HEK293T (cell line): ENCODE measurements at regions not wholly inside any gene's neighbourhood (a gene's known extent, or its start where the extent isn't known, plus 50 kb on each side); places are given as distances from the start of the nearest gene placed in this dataset.

Experiments used
- FOXA1 ChIP-seq: fragments of 450-650 bp; IDR thresholded peaks from 2 replicates; pipeline ENCODE4 v1.6.1; 2016; ENCODE audit warnings: mild to moderate bottlenecking
- FOXM1 ChIP-seq: fragments of 450-650 bp; IDR thresholded peaks from 2 replicates; pipeline ENCODE4 v1.6.1; 2017; ENCODE audit warnings: mild to moderate bottlenecking, borderline replicate concordance
- L3MBTL2 ChIP-seq: fragments of 450-650 bp; conservative IDR thresholded peaks from 2 replicates; pipeline ENCODE4 v1.6.1; 2016; ENCODE audit warnings: mild to moderate bottlenecking
- PKNOX1 ChIP-seq: fragments of 450-650 bp; IDR thresholded peaks from 2 replicates; pipeline ENCODE4 v1.6.1; 2016
- SP1 ChIP-seq: fragments of 450-650 bp; IDR thresholded peaks from 2 replicates; pipeline ENCODE4 v1.6.1; 2017
- SUZ12 ChIP-seq: fragments of 450-650 bp; IDR thresholded peaks from 2 replicates; pipeline ENCODE4 v1.6.1; 2016; ENCODE audit warnings: mild to moderate bottlenecking

GRCh38 chr5:109589986-109590385 is 99.7 kb upstream of the MAN2A1 start:
- no peak for TF ChIP-seq PKNOX1
- no peak for TF ChIP-seq SUZ12
- no peak for TF ChIP-seq FOXM1
- TF ChIP-seq SP1, result no peak
- no peak for TF ChIP-seq L3MBTL2
- no peak for TF ChIP-seq FOXA1
